ENCODE measurements at regions not wholly inside any gene's neighbourhood (a gene's known extent, or its start where the extent isn't known, plus 50 kb on each side); places are given as distances from the start of the nearest gene placed in this dataset.

GRCh38 chr16:65831903-65832666, 534.4 kb upstream of the CDH5 start:
- TF ChIP-seq, protein P1, sequence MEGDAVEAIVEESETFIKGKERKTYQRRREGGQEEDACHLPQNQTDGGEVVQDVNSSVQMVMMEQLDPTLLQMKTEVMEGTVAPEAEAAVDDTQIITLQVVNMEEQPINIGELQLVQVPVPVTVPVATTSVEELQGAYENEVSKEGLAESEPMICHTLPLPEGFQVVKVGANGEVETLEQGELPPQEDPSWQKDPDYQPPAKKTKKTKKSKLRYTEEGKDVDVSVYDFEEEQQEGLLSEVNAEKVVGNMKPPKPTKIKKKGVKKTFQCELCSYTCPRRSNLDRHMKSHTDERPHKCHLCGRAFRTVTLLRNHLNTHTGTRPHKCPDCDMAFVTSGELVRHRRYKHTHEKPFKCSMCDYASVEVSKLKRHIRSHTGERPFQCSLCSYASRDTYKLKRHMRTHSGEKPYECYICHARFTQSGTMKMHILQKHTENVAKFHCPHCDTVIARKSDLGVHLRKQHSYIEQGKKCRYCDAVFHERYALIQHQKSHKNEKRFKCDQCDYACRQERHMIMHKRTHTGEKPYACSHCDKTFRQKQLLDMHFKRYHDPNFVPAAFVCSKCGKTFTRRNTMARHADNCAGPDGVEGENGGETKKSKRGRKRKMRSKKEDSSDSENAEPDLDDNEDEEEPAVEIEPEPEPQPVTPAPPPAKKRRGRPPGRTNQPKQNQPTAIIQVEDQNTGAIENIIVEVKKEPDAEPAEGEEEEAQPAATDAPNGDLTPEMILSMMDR (IDR thresholded peaks at IDR 0.05): no peak
- TF ChIP-seq EZH2 (IDR thresholded peaks at IDR 0.05; ENCODE audit: borderline replicate concordance, insufficient read depth, low read depth, low read length, poor library complexity, severe bottlenecking): no peak
